ENCODE measurements at regions not wholly inside any gene's neighbourhood (a gene's known extent, or its start where the extent isn't known, plus 50 kb on each side); places are given as distances from the start of the nearest gene placed in this dataset.

GRCh38 chr6:137780447-137781034 lies 86.5 kb upstream of the TNFAIP3 start:
- DNase-seq, result peak; percentile 37

DNA sequence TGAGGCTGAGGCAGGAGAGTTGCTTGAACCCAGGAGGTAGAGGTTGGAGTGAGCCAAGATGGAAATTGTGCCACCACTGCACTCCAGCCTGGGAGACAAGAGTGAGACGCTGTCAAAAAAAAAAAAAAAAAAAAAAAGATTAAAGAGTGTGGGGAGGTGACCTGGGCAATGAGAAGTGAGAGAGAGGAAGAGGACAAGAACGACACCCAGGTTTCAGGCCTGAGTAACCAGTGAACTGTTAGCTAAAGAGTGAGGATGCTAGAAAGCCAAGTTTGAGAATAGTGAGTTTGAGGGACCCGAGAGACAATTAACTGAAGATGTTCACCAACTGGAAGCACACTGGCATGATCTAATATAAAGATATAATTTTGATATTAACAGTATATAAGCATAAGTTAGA lies 85.4 kb upstream of the TNFAIP3 start:
- Histone ChIP-seq H3K27ac (no peak overlapping the region), H3K4me1 (no peaks in the 10 kb centered on the region), H3K27me3 (no peaks in the 10 kb centered on the region), H3K36me3 (ENCODE audit: low read depth, missing control alignments) (no peaks in the 10 kb centered on the region), H3K9me3 (no peaks in the 10 kb centered on the region), H3K4me3 (no peak overlapping the region)
- no peak for DNase-seq
- WGBS, 2 donors, result 90 to 93% methylated on average over 3 of the region's 3 CpGs
- no peak for TF ChIP-seq POLR2A (IDR thresholded peaks at IDR 0.05)
- no peak for TF ChIP-seq CTCF (IDR thresholded peaks at IDR 0.05)
- intact Hi-C loops (cut with DNase I; ENCODE audit: low total_unique reads), result no loop called here

More at GRCh38 chr6:137780447-137781034, 86.5 kb upstream of the TNFAIP3 start:
- no peaks in the 10 kb centered on the region for H3K36me3 ChIP-seq (ENCODE audit: low read depth, missing control alignments)
- intact Hi-C loops (cut with DNase I; ENCODE audit: low total_unique reads), result no loop called here
- no peaks in the 10 kb centered on the region for H3K4me1 ChIP-seq
- H3K27ac ChIP-seq, result peak overlapping the region in 1 of 2 donors; percentile 23
- TF ChIP-seq CTCF (IDR thresholded peaks at IDR 0.05) (no peak), POLR2A (IDR thresholded peaks at IDR 0.05) (no peak)
- H3K4me3 ChIP-seq, result no peak overlapping the region
- H3K9me3 ChIP-seq, result no peaks in the 10 kb centered on the region
- whole genome bisulfite sequencing, 2 donors, result 57 to 71% methylated on average over 7 of the region's 7 CpGs
- H3K27me3 ChIP-seq, result no peaks in the 10 kb centered on the region

GRCh38 chr6:137782166-137783039 lies 84.7 kb upstream of the TNFAIP3 start:
- Histone ChIP-seq H3K27me3 (no peaks in the 10 kb centered on the region), H3K4me1 (no peaks in the 10 kb centered on the region), H3K9me3 (no peaks in the 10 kb centered on the region), H3K36me3 (ENCODE audit: low read depth, missing control alignments) (no peaks in the 10 kb centered on the region), H3K27ac (no peak overlapping the region), H3K4me3 (no peak overlapping the region)
- intact Hi-C loops (cut with DNase I; ENCODE audit: low total_unique reads), result no loop called here
- 88 to 90% methylated on average over 10 of the region's 10 CpGs for WGBS, 2 donors
- no peak for TF ChIP-seq POLR2A (IDR thresholded peaks at IDR 0.05)
- no peak for TF ChIP-seq CTCF (IDR thresholded peaks at IDR 0.05)
- DNase-seq, result no peak

DNA sequence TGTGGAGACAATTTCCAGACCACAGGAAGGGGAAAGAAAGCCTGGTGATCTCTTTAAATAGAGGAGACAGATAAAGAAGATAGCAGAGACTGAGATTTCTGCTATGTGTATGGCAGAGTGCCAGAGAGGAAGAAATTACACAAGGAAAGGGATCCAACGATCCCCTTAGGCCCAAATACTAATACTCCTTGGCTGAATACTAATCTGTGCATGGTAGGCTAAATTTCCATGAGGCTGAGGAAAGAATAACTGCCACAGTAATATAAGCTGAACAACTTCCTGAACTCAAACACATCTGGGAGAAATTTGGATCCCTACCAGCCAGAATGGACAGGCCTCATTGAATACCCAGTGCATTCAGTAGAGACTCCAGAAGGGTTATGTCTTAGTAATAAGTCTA lies 83.3 kb upstream of the TNFAIP3 start:
- H3K4me3 ChIP-seq, result no peak overlapping the region
- DNase-seq, result no peak
- no peak overlapping the region for H3K27ac ChIP-seq
- 41 to 45% methylated on average over 1 of the region's 1 CpG for WGBS, 2 donors
- intact Hi-C loops (cut with DNase I; ENCODE audit: low total_unique reads), result no loop called here
- H3K9me3 ChIP-seq, result no peaks in the 10 kb centered on the region
- no peaks in the 10 kb centered on the region for H3K36me3 ChIP-seq (ENCODE audit: low read depth, missing control alignments)
- TF ChIP-seq POLR2A (IDR thresholded peaks at IDR 0.05) (no peak), CTCF (IDR thresholded peaks at IDR 0.05) (no peak)
- no peaks in the 10 kb centered on the region for H3K27me3 ChIP-seq
- H3K4me1 ChIP-seq, result no peaks in the 10 kb centered on the region
